A549 (cell line): ENCODE measurements at regions not wholly inside any gene's neighbourhood (a gene's known extent, or its start where the extent isn't known, plus 50 kb on each side); places are given as distances from the start of the nearest gene placed in this dataset.

Source experiments
- CEBPB ChIP-seq, 2 experiments: fragments of >200 bp in 1 of 2; sonication (Bioruptor Twin) in 1 of 2; formaldehyde crosslinking in 1 of 2; IDR thresholded peaks; 2 replicates each; pipeline ENCODE4 v1.6.1; 2012 to 2016
- EP300 ChIP-seq, 2 experiments: fragments of >200 bp; sonication (Bioruptor Twin); formaldehyde crosslinking; IDR thresholded peaks; 2 replicates in 1 of 2; 3 replicates in 1 of 2; pipeline ENCODE4 v1.6.1; 2016 to 2017
- JUN ChIP-seq, 2 experiments: fragments of >200 bp; sonication (Bioruptor Twin); formaldehyde crosslinking; IDR thresholded peaks; 2 replicates in 1 of 2; 3 replicates in 1 of 2; pipeline ENCODE4 v1.6.1; 2016 to 2017
- KDM5A ChIP-seq: fragments of 200-600 bp; sonication (generic); IDR thresholded peaks from 2 replicates; pipeline ENCODE4 v1.6.1; 2016; ENCODE audit warnings: antibody characterized with exemption, mild to moderate bottlenecking
- MAFK ChIP-seq: fragments of 450-650 bp; IDR thresholded peaks from 2 replicates; pipeline ENCODE4 v1.6.1; 2014; ENCODE audit not compliant: partially characterized antibody
- MAZ ChIP-seq: fragments of 150-350 bp; IDR thresholded peaks from 2 replicates; pipeline ENCODE4 v1.6.1; 2014; ENCODE audit warnings: antibody characterized with exemption, low read depth, low read length, borderline replicate concordance
- NFE2L2 ChIP-seq: fragments of 150-350 bp; conservative IDR thresholded peaks from 2 replicates; pipeline ENCODE4 v1.6.1; 2014; ENCODE audit warnings: low read length
- NR3C1 ChIP-seq: fragments of >200 bp; sonication (Bioruptor Twin); formaldehyde crosslinking; IDR thresholded peaks from 3 replicates; pipeline ENCODE4 v1.6.1; 2017
- POLR2A ChIP-seq: IDR thresholded peaks from 2 replicates; pipeline ENCODE4 v1.6.1; 2012; ENCODE audit warnings: mild to moderate bottlenecking, low read length
- POLR2AphosphoS2 ChIP-seq: conservative IDR thresholded peaks from 2 replicates; pipeline ENCODE4 v1.6.1; 2012; ENCODE audit warnings: low read length, improper control_type of control experiment, inconsistent platforms
- RAD21 ChIP-seq, 2 experiments: fragments of >200 bp in 1 of 2; sonication (Bioruptor Twin) in 1 of 2; formaldehyde crosslinking in 1 of 2; IDR thresholded peaks in 1 of 2; conservative IDR thresholded peaks in 1 of 2; 2 replicates in 1 of 2; 3 replicates in 1 of 2; pipeline ENCODE4 v1.6.1; 2012 to 2018; ENCODE audit warnings: inconsistent platforms in 1 of 2
- TF ChIP-seq, protein P1 (sequence below): fragments of >200 bp; sonication (Bioruptor Twin); formaldehyde crosslinking; IDR thresholded peaks from 3 replicates; pipeline ENCODE4 v1.5.1; 2016
- TF ChIP-seq, protein P2 (sequence below): fragments of 450-650 bp; IDR thresholded peaks from 2 replicates; pipeline ENCODE4 v1.6.1; 2014; ENCODE audit warnings: antibody characterized with exemption
- TF ChIP-seq, protein P3 (sequence below): fragments of >200 bp; sonication (Bioruptor Twin); formaldehyde crosslinking; IDR thresholded peaks from 3 replicates; pipeline ENCODE4 v1.6.1; 2016

DNA sequence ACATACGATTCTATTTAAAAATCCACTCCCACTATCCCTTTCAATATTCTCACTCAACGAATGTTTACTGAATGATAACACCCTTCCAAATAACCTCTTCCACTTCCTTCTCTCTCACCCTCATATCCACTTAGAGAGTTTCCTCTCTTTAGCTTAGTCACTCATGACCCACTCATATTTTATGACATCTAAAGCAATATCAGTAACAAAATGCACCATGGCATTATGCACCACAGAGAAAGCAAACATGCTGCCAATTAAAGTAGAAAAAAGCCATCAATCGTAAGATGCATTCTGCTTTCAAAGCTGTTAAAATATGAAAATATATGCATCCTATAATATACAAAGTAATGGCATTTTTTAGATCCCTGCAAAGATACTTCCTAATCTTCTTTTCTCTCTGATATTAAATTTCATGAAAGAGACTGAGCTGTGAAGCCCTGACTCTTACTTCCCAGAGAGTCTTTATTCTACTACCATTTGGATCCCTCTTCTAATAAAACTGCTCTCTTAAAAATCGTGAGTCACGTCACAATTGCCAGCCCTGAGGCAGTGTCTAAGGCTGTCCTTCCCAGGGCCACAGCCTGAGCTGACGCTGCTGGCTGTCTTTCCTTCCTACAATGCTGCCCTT lies 283.0 kb upstream of the KLF6 start:
- TF ChIP-seq CEBPB (IDR thresholded peaks at IDR 0.05) (no peak), MAZ (no peak), RAD21 (conservative IDR thresholded peaks at IDR 0.05 in 1 of 2, IDR thresholded peaks at IDR 0.05 in 1 of 2) (no peak), JUN (IDR thresholded peaks at IDR 0.05) (no peak), POLR2AphosphoS2 (no peak), POLR2A (no peak), NR3C1 (no peak), KDM5A (no peak), EP300 (IDR thresholded peaks at IDR 0.05) (no peak), NFE2L2 (no peak), MAFK (no peak)
- TF ChIP-seq, protein P1, sequence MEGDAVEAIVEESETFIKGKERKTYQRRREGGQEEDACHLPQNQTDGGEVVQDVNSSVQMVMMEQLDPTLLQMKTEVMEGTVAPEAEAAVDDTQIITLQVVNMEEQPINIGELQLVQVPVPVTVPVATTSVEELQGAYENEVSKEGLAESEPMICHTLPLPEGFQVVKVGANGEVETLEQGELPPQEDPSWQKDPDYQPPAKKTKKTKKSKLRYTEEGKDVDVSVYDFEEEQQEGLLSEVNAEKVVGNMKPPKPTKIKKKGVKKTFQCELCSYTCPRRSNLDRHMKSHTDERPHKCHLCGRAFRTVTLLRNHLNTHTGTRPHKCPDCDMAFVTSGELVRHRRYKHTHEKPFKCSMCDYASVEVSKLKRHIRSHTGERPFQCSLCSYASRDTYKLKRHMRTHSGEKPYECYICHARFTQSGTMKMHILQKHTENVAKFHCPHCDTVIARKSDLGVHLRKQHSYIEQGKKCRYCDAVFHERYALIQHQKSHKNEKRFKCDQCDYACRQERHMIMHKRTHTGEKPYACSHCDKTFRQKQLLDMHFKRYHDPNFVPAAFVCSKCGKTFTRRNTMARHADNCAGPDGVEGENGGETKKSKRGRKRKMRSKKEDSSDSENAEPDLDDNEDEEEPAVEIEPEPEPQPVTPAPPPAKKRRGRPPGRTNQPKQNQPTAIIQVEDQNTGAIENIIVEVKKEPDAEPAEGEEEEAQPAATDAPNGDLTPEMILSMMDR, result no peak
- TF ChIP-seq, protein P2, sequence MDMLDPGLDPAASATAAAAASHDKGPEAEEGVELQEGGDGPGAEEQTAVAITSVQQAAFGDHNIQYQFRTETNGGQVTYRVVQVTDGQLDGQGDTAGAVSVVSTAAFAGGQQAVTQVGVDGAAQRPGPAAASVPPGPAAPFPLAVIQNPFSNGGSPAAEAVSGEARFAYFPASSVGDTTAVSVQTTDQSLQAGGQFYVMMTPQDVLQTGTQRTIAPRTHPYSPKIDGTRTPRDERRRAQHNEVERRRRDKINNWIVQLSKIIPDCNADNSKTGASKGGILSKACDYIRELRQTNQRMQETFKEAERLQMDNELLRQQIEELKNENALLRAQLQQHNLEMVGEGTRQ, result no peak
- TF ChIP-seq, protein P3, sequence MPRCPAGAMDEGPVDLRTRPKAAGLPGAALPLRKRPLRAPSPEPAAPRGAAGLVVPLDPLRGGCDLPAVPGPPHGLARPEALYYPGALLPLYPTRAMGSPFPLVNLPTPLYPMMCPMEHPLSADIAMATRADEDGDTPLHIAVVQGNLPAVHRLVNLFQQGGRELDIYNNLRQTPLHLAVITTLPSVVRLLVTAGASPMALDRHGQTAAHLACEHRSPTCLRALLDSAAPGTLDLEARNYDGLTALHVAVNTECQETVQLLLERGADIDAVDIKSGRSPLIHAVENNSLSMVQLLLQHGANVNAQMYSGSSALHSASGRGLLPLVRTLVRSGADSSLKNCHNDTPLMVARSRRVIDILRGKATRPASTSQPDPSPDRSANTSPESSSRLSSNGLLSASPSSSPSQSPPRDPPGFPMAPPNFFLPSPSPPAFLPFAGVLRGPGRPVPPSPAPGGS, result no peak
